Neuronal stem cell (in vitro differentiated cells): ENCODE measurements at regions not wholly inside any gene's neighbourhood (a gene's known extent, or its start where the extent isn't known, plus 50 kb on each side); places are given as distances from the start of the nearest gene placed in this dataset.

Experiments
- DNase-seq: peaks from one replicate; pipeline ENCODE4 v3.0.0-alpha.2; 2013; ENCODE audit warnings: low spot score
- H2AFZ ChIP-seq: one replicate; pipeline ENCODE4 v1.6.1; 2013; ENCODE audit warnings: mild to moderate bottlenecking, low read length, inconsistent platforms
- H2AK5ac ChIP-seq: 2 replicates; pipeline ENCODE4 v1.6.1; 2013; ENCODE audit warnings: low read depth, mild to moderate bottlenecking, inconsistent platforms, low read length, moderate library complexity, mixed read lengths
- H2BK120ac ChIP-seq: 2 replicates; pipeline ENCODE4 v1.6.1; 2013; ENCODE audit warnings: low read depth, mild to moderate bottlenecking, inconsistent platforms, low read length, moderate library complexity, mixed read lengths
- H2BK12ac ChIP-seq: one replicate; pipeline ENCODE4 v1.6.1; 2013; ENCODE audit warnings: low read length, inconsistent platforms
- H2BK15ac ChIP-seq: 2 replicates; pipeline ENCODE4 v1.6.1; 2013; ENCODE audit warnings: mild to moderate bottlenecking, low read length, inconsistent platforms, mixed read lengths
- H2BK5ac ChIP-seq: one replicate; pipeline ENCODE4 v1.6.1; 2013; ENCODE audit warnings: inconsistent platforms, mild to moderate bottlenecking, low read length, moderate library complexity
- H3K14ac ChIP-seq: one replicate; pipeline ENCODE4 v1.6.1; 2013; ENCODE audit warnings: low read length, inconsistent platforms
- H3K18ac ChIP-seq: 2 replicates; pipeline ENCODE4 v1.6.1; 2013; ENCODE audit warnings: low read length, inconsistent platforms
- H3K23ac ChIP-seq: 2 replicates; pipeline ENCODE4 v1.6.1; 2013; ENCODE audit warnings: low read depth, mild to moderate bottlenecking, mixed read lengths, low read length, inconsistent platforms; ENCODE audit not compliant: poor library complexity
- H3K27ac ChIP-seq: replicated peaks from 3 replicates; pipeline ENCODE4 v1.5.1; 2013; ENCODE audit warnings: low read length, inconsistent platforms
- H3K27me3 ChIP-seq, 3 experiments: 2 replicates each; pipeline ENCODE4 v1.6.1; 2013; ENCODE audit warnings: low read length in 3 of 3, mild to moderate bottlenecking in 2 of 3, inconsistent platforms in 1 of 3, low read depth in 1 of 3, mixed read lengths in 1 of 3, moderate library complexity in 1 of 3; ENCODE audit not compliant: control insufficient read depth in 3 of 3, insufficient read depth in 3 of 3
- H3K36me3 ChIP-seq, 2 donors: replicated peaks in 1 of 2; 2 replicates each; pipeline ENCODE4 v1.6.1; 2013; ENCODE audit warnings: low read length in 2 of 2; ENCODE audit not compliant: control insufficient read depth in 2 of 2, insufficient read depth in 2 of 2
- H3K4ac ChIP-seq: 2 replicates; pipeline ENCODE4 v1.6.1; 2013; ENCODE audit warnings: inconsistent platforms, mild to moderate bottlenecking, low read length, moderate library complexity
- H3K4me1 ChIP-seq, 2 donors: 1 replicate in 1 of 2; 2 replicates in 1 of 2; pipeline ENCODE4 v1.6.1; 2013; ENCODE audit warnings: low read length in 2 of 2, low read depth in 1 of 2; ENCODE audit not compliant: control insufficient read depth in 2 of 2, insufficient read depth in 1 of 2
- H3K4me2 ChIP-seq: one replicate; pipeline ENCODE4 v1.6.1; 2013; ENCODE audit warnings: mild to moderate bottlenecking, low read length, inconsistent platforms; ENCODE audit not compliant: insufficient read depth, poor library complexity, severe bottlenecking
- H3K4me3 ChIP-seq, 2 donors: 2 replicates each; pipeline ENCODE4 v1.5.1; 2013; ENCODE audit warnings: low read length in 2 of 2, mild to moderate bottlenecking in 2 of 2, inconsistent platforms in 1 of 2, moderate library complexity in 1 of 2
- H3K79me1 ChIP-seq: one replicate; pipeline ENCODE4 v1.6.1; 2013; ENCODE audit warnings: low read depth, mild to moderate bottlenecking, inconsistent platforms, low read length, moderate library complexity
- H3K9ac ChIP-seq: one replicate; pipeline ENCODE4 v1.6.1; 2013; ENCODE audit warnings: mild to moderate bottlenecking, low read depth, low read length, inconsistent platforms; ENCODE audit not compliant: poor library complexity
- H3K9me3 ChIP-seq, 2 donors: replicated peaks in 1 of 2; 2 replicates each; pipeline versions ENCODE3 to v1.6.1; 2013; ENCODE audit warnings: low read length in 2 of 2, mild to moderate bottlenecking in 2 of 2, inconsistent platforms in 1 of 2, low read depth in 1 of 2, mixed read lengths in 1 of 2, moderate library complexity in 1 of 2; ENCODE audit not compliant: control insufficient read depth in 2 of 2, insufficient read depth in 1 of 2
- H4K8ac ChIP-seq: one replicate; pipeline ENCODE4 v1.6.1; 2013; ENCODE audit warnings: low read depth, mild to moderate bottlenecking, inconsistent platforms, low read length, moderate library complexity
- H4K91ac ChIP-seq: one replicate; pipeline ENCODE4 v1.6.1; 2013; ENCODE audit warnings: low read length, low read depth, mild to moderate bottlenecking, inconsistent platforms; ENCODE audit not compliant: poor library complexity
- WGBS, 2 donors: extraction: QIAGEN DNeasy Blood & Tissue Kit; methylation state at CpG; one replicate each; pipeline ENCODE4 v1.1.7; 2013; ENCODE audit warnings: missing lambda C conversion rate in 2 of 2, mixed read lengths in 1 of 2; ENCODE audit not compliant: insufficient read length in 2 of 2, insufficient replicate concordance in 1 of 2; ENCODE audit errors: extremely low coverage in 2 of 2; 5-methylcytosine and 5-hydroxymethylcytosine counted together

DNA sequence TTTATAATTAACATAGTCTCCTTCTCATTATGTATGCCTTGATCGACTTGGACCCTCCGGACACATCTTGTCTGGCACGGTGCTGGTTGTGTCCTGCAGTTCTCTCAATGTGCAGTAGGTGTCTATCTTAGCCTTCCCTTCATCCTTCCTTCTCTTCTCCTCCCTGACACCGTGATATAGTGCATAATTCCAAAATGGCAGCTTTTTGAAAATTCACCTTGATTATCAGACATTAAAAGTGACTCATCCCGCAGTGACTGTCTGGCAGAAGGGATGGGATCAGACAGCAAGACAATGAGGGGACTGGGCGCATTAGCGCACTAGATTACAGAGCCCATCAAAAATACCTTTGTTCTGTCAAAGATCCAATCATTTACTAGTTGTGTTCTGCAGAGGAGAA lies 70.0 kb upstream of the PMFBP1 start:
- H3K79me1 ChIP-seq, result no peaks in the 10 kb centered on the region
- no peak overlapping the region for H3K14ac ChIP-seq
- H3K4me2 ChIP-seq, result no peak overlapping the region
- no peak overlapping the region for H2AK5ac ChIP-seq
- no peaks in the 10 kb centered on the region for H3K9me3 ChIP-seq
- H2BK5ac ChIP-seq, result no peak overlapping the region
- no peak overlapping the region for H4K91ac ChIP-seq
- no peak overlapping the region for H3K4me3 ChIP-seq
- peak overlapping the region; percentile 76 for H2AFZ ChIP-seq
- H4K8ac ChIP-seq, result no peak overlapping the region
- no peak overlapping the region for H2BK15ac ChIP-seq
- no peak overlapping the region for H2BK12ac ChIP-seq
- peak; percentile 31 for DNase-seq
- no peak overlapping the region for H3K4ac ChIP-seq
- no peak overlapping the region for H2BK120ac ChIP-seq
- H3K27ac ChIP-seq, result no peak overlapping the region
- H3K27me3 ChIP-seq, result no peaks in the 10 kb centered on the region
- WGBS, 2 donors, result no CpG with 5 or more reads among the region's 7 CpGs
- no peak overlapping the region for H3K23ac ChIP-seq
- no peak overlapping the region for H3K9ac ChIP-seq
- no peak overlapping the region for H3K18ac ChIP-seq
- H3K36me3 ChIP-seq, result no peaks in the 10 kb centered on the region
- peaks cover 4 to 5% of the 10 kb centered on the region in 2 donors for H3K4me1 ChIP-seq

DNA sequence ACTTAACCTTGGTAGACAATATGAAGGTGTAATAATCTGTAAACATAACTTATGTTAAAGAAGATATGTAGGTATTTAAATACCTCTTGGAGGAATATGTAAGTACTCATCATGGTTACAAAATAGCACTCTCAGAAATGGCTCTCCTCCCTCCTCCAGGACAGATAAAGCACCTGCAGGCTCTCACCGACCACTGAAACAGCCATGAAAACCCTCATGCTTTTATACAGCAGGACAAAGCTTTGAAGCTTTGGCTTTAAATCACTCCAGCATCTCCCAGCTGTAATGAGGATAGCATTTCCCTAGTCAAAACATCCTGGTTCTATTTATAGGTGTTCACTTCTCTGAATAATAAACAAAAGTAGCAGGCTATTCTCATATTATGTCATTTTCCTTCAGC lies 69.1 kb upstream of the PMFBP1 start:
- H3K23ac ChIP-seq, result no peak overlapping the region
- H3K14ac ChIP-seq, result no peak overlapping the region
- H2AFZ ChIP-seq, result no peak overlapping the region
- no CpG with 5 or more reads among the region's 1 CpG for WGBS, 2 donors
- no peak overlapping the region for H3K27ac ChIP-seq
- no peak for DNase-seq
- no peaks in the 10 kb centered on the region for H3K9me3 ChIP-seq
- H3K79me1 ChIP-seq, result no peaks in the 10 kb centered on the region
- H4K91ac ChIP-seq, result no peak overlapping the region
- peaks cover 4 to 5% of the 10 kb centered on the region in 2 donors for H3K4me1 ChIP-seq
- no peak overlapping the region for H4K8ac ChIP-seq
- H2BK120ac ChIP-seq, result no peak overlapping the region
- H2BK5ac ChIP-seq, result no peak overlapping the region
- no peak overlapping the region for H3K4ac ChIP-seq
- H3K4me2 ChIP-seq, result no peak overlapping the region
- H3K4me3 ChIP-seq, result no peak overlapping the region
- no peaks in the 10 kb centered on the region for H3K36me3 ChIP-seq
- no peak overlapping the region for H2BK15ac ChIP-seq
- H3K9ac ChIP-seq, result no peak overlapping the region
- H2BK12ac ChIP-seq, result no peak overlapping the region
- H3K18ac ChIP-seq, result no peak overlapping the region
- H3K27me3 ChIP-seq, result no peaks in the 10 kb centered on the region
- H2AK5ac ChIP-seq, result no peak overlapping the region

DNA sequence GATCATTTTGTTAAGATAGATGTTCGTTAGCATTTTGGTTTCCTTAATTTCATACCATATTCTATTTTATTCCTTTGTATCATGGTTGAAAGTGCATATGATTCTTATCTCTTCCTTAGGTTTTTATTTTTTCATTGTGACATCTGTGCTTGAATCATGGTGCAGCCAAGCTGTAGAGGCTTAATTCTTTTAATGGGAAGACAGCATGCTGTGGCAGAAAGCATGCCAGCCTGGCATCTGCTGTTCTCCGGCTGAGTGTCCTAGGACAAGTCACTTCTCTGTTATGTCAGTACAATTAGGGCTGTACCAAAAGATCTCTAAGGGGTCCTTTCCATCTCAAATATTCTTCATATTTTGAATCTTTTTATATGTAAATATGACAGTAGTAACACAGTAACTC lies 68.5 kb upstream of the PMFBP1 start:
- no peak overlapping the region for H3K9ac ChIP-seq
- H4K8ac ChIP-seq, result no peak overlapping the region
- no peak overlapping the region for H3K4ac ChIP-seq
- no peak overlapping the region for H3K4me3 ChIP-seq
- peaks cover 0 to under 1% of the 10 kb centered on the region in 2 donors for H3K9me3 ChIP-seq
- H2AK5ac ChIP-seq, result no peak overlapping the region
- no peak overlapping the region for H2BK15ac ChIP-seq
- no peak overlapping the region for H2BK5ac ChIP-seq
- H3K4me1 ChIP-seq, result peaks cover 4 to 5% of the 10 kb centered on the region in 2 donors
- no peak overlapping the region for H3K23ac ChIP-seq
- no peak overlapping the region for H3K4me2 ChIP-seq
- no peak overlapping the region for H3K14ac ChIP-seq
- H2BK12ac ChIP-seq, result no peak overlapping the region
- no peak for DNase-seq
- H2BK120ac ChIP-seq, result no peak overlapping the region
- H2AFZ ChIP-seq, result no peak overlapping the region
- H4K91ac ChIP-seq, result no peak overlapping the region
- no peak overlapping the region for H3K27ac ChIP-seq
- WGBS, 2 donors, result no CpG with 5 or more reads among the region's 2 CpGs
- H3K36me3 ChIP-seq, result no peaks in the 10 kb centered on the region
- H3K18ac ChIP-seq, result no peak overlapping the region
- H3K79me1 ChIP-seq, result no peaks in the 10 kb centered on the region
- H3K27me3 ChIP-seq, result no peaks in the 10 kb centered on the region

DNA sequence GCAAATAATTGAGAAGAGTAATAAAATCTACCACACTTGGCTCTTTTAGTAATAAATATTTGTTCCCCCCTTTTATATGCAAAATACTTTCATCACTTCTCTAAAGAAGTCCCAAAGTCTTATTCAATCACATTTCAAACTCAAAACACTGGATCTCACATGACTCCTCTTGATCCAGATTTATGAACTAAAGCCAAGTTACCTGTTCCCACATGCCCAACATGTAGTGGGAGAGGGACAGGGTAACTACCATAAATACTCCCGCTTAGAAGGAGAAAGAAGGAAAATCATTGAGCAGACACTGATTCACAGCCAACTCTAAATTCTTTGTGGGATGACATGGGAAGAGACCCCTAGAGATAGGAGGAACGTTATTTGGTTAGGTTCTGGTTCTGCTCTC lies 64.9 kb upstream of the PMFBP1 start:
- H2BK120ac ChIP-seq, result no peak overlapping the region
- H3K27me3 ChIP-seq, result no peaks in the 10 kb centered on the region
- H2BK12ac ChIP-seq, result no peak overlapping the region
- WGBS, 2 donors, result no CpG with 5 or more reads among the region's 2 CpGs
- no peak overlapping the region for H3K14ac ChIP-seq
- H3K4ac ChIP-seq, result no peak overlapping the region
- H3K18ac ChIP-seq, result no peak overlapping the region
- no peaks in the 10 kb centered on the region for H3K36me3 ChIP-seq
- H2AFZ ChIP-seq, result no peak overlapping the region
- H3K4me1 ChIP-seq, result no peaks in the 10 kb centered on the region
- H3K4me2 ChIP-seq, result no peak overlapping the region
- no peak overlapping the region for H2BK5ac ChIP-seq
- no peak overlapping the region for H4K8ac ChIP-seq
- DNase-seq, result no peak
- no peaks in the 10 kb centered on the region for H3K79me1 ChIP-seq
- H3K9ac ChIP-seq, result no peak overlapping the region
- no peak overlapping the region for H3K4me3 ChIP-seq
- no peak overlapping the region for H4K91ac ChIP-seq
- H2BK15ac ChIP-seq, result no peak overlapping the region
- peaks cover 0 to 2% of the 10 kb centered on the region in 2 donors for H3K9me3 ChIP-seq
- no peak overlapping the region for H3K23ac ChIP-seq
- H3K27ac ChIP-seq, result no peak overlapping the region
- H2AK5ac ChIP-seq, result no peak overlapping the region
